WERI-Rb-1 (cell line): ENCODE measurements at regions not wholly inside any gene's neighbourhood (a gene's known extent, or its start where the extent isn't known, plus 50 kb on each side); places are given as distances from the start of the nearest gene placed in this dataset.

Experiments
- DNase-seq: peaks from one replicate; pipeline ENCODE4 v3.0.0-alpha.2; 2020
- H3K27ac ChIP-seq: fragments of 250-450 bp; sonication (Bioruptor Pico); 2 replicates; pipeline ENCODE4 v1.5.1; 2020; ENCODE audit warnings: mild to moderate bottlenecking, moderate library complexity
- H3K27me3 ChIP-seq: fragments of 250-450 bp; sonication (Bioruptor Pico); 2 replicates; pipeline ENCODE4 v1.5.1; 2021; ENCODE audit warnings: mild to moderate bottlenecking, low read depth, moderate library complexity; ENCODE audit not compliant: insufficient read depth, severe bottlenecking
- H3K36me3 ChIP-seq: fragments of 250-450 bp; sonication (Bioruptor Pico); 2 replicates; pipeline ENCODE4 v1.5.1; 2020; ENCODE audit warnings: mild to moderate bottlenecking, moderate library complexity
- H3K4me3 ChIP-seq: 2 replicates; pipeline ENCODE4 v1.5.1; 2011; ENCODE audit warnings: low read depth, mild to moderate bottlenecking, control low read depth, low read length
- H3K9me3 ChIP-seq: fragments of 250-450 bp; sonication (Bioruptor Pico); 2 replicates; pipeline ENCODE4 v1.5.1; 2021; ENCODE audit warnings: mild to moderate bottlenecking, moderate library complexity; ENCODE audit not compliant: severe bottlenecking
- TF ChIP-seq, protein P1 (sequence below): IDR thresholded peaks from 2 replicates; pipeline ENCODE4 v1.5.1; 2011; ENCODE audit warnings: low read depth, mild to moderate bottlenecking, control low read depth, inconsistent platforms, low read length

DNA sequence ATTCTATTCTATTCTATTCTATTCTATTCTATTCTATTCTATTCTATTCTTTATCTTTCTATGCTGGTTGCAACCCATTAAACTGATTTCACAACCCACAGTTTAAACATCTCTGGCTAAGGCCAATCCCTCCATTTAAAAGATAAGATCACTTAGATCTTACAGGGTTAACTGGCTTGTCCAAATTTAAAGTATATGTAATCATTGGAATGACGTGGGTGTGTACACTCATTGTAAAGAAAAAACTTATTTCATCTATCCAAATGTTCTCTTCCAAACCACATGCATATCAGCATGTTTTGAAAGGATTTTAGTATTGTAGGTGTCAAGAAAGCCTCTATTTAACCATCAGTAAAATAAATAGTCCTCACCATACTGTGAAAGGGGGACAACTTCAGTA is 299.6 kb upstream of the RUNX1 start:
- Histone ChIP-seq H3K9me3 (no peaks in the 10 kb centered on the region), H3K36me3 (no peaks in the 10 kb centered on the region), H3K4me3 (no peak overlapping the region), H3K27ac (no peak overlapping the region), H3K27me3 (peaks cover 91% of the 10 kb centered on the region)
- TF ChIP-seq, protein P1, sequence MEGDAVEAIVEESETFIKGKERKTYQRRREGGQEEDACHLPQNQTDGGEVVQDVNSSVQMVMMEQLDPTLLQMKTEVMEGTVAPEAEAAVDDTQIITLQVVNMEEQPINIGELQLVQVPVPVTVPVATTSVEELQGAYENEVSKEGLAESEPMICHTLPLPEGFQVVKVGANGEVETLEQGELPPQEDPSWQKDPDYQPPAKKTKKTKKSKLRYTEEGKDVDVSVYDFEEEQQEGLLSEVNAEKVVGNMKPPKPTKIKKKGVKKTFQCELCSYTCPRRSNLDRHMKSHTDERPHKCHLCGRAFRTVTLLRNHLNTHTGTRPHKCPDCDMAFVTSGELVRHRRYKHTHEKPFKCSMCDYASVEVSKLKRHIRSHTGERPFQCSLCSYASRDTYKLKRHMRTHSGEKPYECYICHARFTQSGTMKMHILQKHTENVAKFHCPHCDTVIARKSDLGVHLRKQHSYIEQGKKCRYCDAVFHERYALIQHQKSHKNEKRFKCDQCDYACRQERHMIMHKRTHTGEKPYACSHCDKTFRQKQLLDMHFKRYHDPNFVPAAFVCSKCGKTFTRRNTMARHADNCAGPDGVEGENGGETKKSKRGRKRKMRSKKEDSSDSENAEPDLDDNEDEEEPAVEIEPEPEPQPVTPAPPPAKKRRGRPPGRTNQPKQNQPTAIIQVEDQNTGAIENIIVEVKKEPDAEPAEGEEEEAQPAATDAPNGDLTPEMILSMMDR: no peak
- no peak for DNase-seq

DNA sequence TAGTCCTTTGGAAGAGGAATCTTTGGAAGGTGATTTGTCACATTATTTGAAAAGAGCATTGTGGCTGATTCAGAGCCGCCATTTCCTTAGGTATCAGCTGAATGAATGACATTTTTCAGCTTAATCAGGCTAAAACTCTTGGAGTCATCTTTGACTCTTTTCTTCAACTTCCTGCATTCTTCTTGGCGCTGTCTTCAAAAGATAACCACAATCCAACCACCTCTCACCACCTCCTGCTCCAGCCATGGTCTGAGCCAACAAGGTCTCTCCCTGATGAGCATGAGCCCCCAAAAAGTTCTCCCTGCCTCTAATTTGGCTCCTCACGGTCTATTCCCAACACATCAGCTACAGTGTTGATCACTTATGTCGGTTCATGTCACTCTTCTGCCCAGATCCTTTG is 297.6 kb upstream of the RUNX1 start:
- H3K27ac ChIP-seq: no peak overlapping the region
- no peak for DNase-seq
- no peaks in the 10 kb centered on the region for H3K36me3 ChIP-seq
- H3K9me3 ChIP-seq: no peaks in the 10 kb centered on the region
- TF ChIP-seq, protein P1: no peak
- peaks cover 92% of the 10 kb centered on the region for H3K27me3 ChIP-seq
- no peak overlapping the region for H3K4me3 ChIP-seq

DNA sequence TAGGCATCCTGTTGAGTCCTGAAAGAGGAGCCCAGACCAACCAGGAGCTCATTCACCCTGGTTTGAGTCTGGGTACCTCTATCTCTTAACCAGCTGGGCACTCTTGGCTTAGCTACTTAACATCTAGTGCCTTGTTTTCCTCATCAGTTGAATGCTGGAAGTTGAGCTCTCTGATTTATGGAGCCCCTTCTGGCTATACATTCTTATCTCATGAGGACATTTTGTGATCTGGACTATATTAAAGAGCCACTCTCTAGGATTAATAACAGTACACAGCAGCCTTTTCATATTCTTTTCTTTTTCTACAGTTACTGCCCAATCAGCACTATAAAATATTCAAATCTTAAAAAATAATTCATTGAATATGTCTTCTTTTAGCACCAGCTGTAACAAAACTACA is 296.9 kb upstream of the RUNX1 start:
- H3K36me3 ChIP-seq: no peaks in the 10 kb centered on the region
- no peaks in the 10 kb centered on the region for H3K9me3 ChIP-seq
- TF ChIP-seq, protein P1: no peak
- H3K27ac ChIP-seq: no peak overlapping the region
- no peak for DNase-seq
- no peak overlapping the region for H3K4me3 ChIP-seq
- H3K27me3 ChIP-seq: peaks cover 94% of the 10 kb centered on the region

DNA sequence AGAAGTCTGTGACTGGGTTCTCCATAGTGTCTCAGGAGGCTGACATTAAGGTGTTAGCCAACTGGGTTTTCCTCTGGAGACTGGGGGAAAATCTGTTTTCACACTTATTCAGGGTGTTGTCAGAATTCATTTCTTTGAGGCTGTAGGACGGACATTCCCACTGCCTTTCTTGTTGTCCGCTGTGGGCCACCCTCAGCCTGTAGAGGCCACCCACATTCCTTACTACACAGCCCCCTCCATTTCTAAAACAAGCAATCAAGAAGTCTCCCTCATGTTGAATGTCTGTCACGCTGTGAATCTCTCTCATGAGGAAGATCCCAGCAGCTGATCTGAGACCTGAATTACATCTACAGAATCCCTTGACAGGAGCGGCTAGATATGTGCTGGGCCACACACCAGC is 295.5 kb upstream of the RUNX1 start:
- no peaks in the 10 kb centered on the region for H3K9me3 ChIP-seq
- TF ChIP-seq, protein P1: no peak
- H3K27ac ChIP-seq: no peak overlapping the region
- no peaks in the 10 kb centered on the region for H3K36me3 ChIP-seq
- H3K27me3 ChIP-seq: peaks cover 94% of the 10 kb centered on the region
- no peak overlapping the region for H3K4me3 ChIP-seq
- DNase-seq: no peak

DNA sequence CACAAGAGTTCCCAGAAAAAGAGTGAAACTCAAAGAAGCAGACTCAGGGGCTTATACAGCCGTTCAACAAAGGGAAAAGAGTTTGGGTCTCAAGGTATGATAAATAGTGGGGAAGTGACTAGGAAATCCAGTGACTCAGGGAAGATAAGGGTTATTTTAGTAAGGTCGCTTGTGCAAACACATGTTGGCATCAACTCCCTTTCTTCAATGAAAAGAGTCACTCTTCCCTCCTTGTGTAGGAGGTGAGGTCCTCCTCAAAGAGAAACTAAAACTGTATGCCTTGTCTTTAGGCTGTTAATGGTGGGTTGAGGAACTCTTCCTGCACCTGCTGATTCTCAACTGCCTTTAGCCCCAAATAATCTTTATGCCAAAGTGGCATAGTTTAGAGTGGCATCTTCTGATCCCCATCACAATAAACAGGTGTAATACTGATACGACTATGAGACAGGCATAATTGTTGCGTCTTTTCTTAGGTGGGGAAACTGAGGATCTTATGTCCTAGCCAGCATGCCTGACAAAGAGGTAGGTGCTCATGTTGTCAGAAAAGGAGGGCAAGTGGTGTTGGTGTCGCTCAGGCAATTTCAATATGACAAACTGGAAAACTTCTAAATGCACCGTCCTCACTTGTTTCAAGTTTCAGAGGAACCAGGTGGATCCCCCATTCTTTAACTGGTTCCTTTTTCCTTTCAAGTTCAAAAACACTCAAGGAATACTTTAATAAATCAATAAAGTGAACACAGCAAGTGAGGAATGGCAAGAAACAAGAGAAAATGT is 294.1 kb upstream of the RUNX1 start:
- DNase-seq: no peak
- Histone ChIP-seq H3K27me3 (peaks cover 89% of the 10 kb centered on the region), H3K36me3 (no peaks in the 10 kb centered on the region), H3K9me3 (no peaks in the 10 kb centered on the region), H3K4me3 (no peak overlapping the region), H3K27ac (no peak overlapping the region)
- TF ChIP-seq, protein P1: no peak

DNA sequence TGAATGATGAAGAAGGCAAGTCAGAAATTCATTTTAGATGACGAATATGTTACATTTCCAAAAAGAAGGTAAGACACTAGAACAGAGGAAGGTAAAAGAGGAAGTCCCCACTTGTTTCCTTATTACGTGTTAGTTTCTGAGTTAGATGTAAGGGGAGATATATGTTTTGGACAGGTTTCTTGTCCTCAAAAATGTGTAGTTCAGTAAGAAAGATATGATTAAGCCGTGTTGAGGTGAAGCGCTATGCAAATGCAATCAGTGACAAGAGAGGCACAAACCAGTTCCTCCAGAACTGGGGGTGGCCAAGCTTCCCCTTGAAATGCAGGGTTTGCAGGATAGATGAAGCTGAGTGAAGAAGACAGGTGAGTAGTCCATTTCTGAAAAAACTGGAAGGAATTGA is 293.3 kb upstream of the RUNX1 start:
- Histone ChIP-seq H3K4me3 (no peak overlapping the region), H3K9me3 (no peaks in the 10 kb centered on the region), H3K27me3 (peaks cover 88% of the 10 kb centered on the region), H3K36me3 (no peaks in the 10 kb centered on the region), H3K27ac (no peak overlapping the region)
- DNase-seq: no peak
- TF ChIP-seq, protein P1: no peak
